HuH-7 (cell line): ENCODE measurements at regions not wholly inside any gene's neighbourhood (a gene's known extent, or its start where the extent isn't known, plus 50 kb on each side); places are given as distances from the start of the nearest gene placed in this dataset.
A peak's percentile ranks its signal among the peaks of the same experiment; 100 is the strongest.

Experiments
- DNase-seq: peaks from one replicate; pipeline ENCODE4 v3.0.0; 2011; ENCODE audit warnings: low spot score

DNA sequence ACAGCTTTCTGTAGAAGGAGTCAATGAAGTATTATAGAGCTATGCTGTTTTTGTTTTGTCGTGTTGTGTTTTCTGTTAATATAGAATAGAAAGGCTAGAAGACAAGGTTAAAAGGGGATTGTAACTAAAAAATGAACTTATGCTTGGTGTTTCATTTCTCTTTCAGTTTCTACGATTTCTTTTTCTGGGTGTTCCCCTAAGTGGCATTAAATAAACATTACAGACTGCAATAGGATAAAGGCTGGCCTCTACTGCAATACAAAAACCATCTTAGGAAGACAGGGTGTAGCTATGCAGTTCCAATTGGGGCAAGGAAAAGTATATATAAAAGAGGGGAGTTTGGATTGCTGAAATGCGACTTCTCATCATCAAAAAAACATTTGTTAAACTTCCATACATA is 1609.7 kb upstream of the ACVR2A start:
- DNase-seq: no peak

DNA sequence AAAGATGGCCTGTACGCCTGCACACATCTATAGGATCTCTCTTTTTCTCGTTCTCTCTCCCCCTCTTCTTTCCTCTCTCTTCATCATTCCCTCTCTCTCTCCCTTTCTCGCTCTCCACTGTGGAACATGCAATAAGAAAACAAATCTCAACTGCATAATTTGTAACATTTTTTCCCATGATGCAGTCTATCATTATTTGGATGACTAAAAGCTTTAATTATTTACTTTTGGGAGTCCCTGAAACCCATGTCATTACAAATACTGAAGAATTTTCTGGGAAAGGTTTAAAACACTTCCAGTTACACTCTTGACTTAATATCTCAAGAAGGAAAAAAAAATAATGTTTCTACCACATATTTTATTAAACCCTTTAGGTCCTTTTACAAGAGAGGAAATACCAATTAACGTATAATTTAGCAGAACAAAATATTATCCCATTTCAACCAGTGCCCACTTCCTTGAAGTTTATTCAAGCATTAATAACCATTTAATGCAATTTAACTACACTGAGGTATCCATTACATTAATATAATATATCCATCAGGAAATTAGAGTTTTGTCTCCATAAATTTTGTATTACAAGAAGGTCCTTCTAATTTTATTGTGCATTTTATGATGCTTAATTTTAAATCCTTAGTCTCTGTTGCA is 1615.2 kb upstream of the ACVR2A start:
- DNase-seq: no peak

DNA sequence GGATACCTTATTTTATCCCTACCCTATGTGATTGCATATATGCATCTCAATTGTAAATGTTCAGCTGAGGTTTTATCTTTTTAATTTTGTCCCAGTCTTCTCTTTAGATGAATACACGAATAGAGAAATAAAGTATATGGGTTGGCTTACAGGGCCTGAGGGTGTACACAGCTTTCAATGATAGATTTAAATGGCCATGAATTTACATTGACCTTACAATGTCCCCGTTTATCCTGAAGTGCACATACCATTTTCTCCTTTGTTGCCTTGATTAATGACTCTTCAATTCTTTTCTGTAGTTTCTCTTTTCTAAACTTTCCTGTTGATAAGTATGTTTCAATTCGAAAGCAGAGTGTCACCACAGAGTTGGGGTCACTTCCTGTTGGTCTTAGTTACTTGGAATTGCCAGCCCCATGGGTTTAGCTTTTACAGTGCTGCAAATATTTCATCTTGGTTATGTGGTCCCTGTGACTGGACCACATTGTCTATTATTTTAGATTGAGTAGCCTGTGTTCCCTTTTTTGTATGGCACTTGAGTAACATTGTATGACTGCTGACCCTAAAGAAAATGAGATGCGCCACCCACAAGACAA is 1616.3 kb upstream of the ACVR2A start:
- DNase-seq: no peak

- DNase-seq: no peak
Observed at GRCh38 chr2:146228020-146228393, 1616.8 kb upstream of the ACVR2A start.

GRCh38 chr2:146227152-146228019 is 1617.4 kb upstream of the ACVR2A start:
- DNase-seq: no peak

GRCh38 chr2:146226077-146226476 is 1618.8 kb upstream of the ACVR2A start:
- no peak for DNase-seq

GRCh38 chr2:146221826-146222225 is 1623.0 kb upstream of the ACVR2A start:
- DNase-seq: no peak

- DNase-seq: no peak
Observed at GRCh38 chr2:146220957-146221356, 1623.9 kb upstream of the ACVR2A start.

- no peak for DNase-seq
Observed at GRCh38 chr2:146214394-146214929, 1630.4 kb upstream of the ACVR2A start.

DNA sequence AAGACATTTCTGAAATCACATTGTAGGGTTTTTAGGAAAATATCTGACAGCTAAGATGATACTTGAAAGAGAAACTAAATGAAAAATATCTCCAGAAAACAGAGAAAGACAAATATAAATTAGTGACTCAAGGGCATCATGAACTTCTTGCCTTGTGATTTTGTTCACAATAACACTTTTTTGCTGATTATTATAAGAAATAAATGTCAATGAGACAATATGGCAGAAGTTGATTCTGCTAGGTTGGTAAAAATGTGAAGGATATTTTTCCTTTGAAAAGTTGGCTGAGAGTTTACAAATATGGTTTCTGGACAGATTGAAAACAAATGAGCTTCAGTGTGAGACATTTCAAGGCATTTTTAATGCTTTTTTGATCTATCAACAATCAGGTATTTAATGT is 1631.2 kb upstream of the ACVR2A start:
- no peak for DNase-seq

- DNase-seq: no peak
Observed at GRCh38 chr2:146212602-146213001, 1632.2 kb upstream of the ACVR2A start.

GRCh38 chr2:146209842-146210275 is 1635.0 kb upstream of the ACVR2A start:
- no peak for DNase-seq

- DNase-seq: no peak
Observed at GRCh38 chr2:146207901-146208300, 1636.9 kb upstream of the ACVR2A start.

- no peak for DNase-seq
Observed at GRCh38 chr2:146207417-146207816, 1637.4 kb upstream of the ACVR2A start.

- no peak for DNase-seq
Observed at GRCh38 chr2:146203064-146203624, 1641.7 kb upstream of the ACVR2A start.

- no peak for DNase-seq
Observed at GRCh38 chr2:146193619-146194018, 1651.2 kb upstream of the ACVR2A start.

DNA sequence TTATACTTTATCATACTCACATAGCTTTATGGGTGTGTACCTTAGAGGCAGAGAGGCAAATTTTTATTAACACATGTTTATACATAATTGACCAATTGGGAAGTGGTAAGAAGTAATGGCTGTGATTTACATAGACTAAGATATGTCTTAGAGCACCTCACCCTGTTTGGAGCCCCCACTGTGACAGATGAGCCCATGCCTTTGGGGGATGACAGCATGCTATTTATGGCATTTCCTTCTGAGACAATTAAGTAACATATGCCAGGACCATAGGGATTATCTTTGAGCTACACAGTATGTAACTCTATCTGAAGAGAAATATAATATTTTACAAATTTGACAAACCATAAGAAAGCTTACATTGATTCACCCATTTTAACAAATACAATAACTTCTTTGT is 1655.3 kb upstream of the ACVR2A start:
- DNase-seq: no peak

DNA sequence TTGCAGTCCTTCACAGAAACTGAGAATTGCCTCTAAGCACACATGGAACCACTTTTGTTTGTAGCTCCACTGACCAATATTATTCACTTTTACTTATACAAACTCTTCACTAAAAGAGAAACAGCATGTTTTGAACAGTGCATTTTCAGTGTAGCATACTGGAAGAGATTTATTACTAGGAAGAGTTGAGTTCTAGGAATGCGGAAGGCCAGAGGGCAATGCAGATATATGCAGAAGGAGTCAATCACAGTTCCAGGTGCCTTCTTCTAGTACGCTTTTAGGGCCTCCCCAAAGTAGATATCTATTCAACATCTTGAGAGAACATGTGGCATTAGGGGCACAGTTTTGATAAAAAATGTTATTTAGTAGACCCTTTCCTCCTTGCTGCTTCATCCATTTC is 1654.0 kb upstream of the ZEB2 start:
- DNase-seq: no peak

GRCh38 chr2:146161256-146161882 is 1641.5 kb upstream of the ZEB2 start:
- DNase-seq: peak; percentile 1

DNA sequence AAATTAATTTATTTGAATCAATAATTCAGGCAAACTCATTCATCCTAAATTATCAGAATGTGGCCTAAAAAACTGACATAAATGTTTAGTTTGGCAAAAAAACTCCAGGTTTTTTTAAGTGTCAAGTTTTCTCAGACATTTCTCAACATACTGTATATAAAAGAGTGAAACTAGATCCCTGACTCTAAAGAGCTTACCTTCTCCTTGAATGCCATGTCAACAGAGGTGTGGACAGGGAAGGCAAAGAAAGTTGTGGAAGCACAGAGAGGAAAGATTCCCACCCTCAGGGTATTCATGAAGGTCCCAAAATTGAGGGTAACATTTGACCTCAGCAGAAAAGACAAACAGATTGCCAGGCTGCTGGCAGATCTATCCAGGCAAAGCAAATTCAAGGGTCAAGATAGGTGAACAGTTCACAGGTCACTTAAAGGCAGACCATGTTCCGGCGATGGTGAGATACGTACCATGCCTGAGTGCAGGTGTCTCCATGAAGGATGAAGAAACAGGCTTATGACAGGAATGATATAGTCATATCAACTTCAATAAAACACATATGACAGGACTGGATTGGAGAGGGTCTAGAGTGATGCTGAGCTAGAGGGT is 1638.3 kb upstream of the ZEB2 start:
- DNase-seq: no peak

DNA sequence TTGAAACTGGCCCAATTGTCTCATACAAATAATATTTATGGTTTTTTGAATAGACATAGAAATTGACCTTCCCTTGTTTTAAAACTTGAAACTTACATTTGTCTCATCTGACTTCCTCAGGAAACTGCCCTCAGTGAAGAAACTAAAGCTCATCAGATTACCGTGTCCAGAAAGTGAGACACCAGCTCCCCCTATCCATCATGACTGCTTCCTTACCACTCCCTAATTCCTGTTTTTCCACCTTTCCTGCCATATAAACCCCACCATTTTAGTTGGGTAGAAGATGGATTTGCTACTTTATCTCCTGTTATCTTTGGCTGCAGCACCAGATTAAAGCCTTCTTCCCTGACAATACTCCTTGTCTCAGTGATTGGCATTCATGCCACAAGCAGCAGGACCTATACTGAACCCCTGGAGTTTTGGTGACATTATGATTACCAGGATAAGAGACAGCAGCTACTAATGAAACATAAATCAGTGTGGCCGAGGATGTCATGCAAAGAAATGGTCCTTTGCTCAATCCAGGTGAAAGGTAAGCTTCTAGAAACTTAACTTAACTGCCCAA is 1627.6 kb upstream of the ZEB2 start:
- DNase-seq: no peak
